ENCODE measurements at regions not wholly inside any gene's neighbourhood (a gene's known extent, or its start where the extent isn't known, plus 50 kb on each side); places are given as distances from the start of the nearest gene placed in this dataset.

GRCh38 chr13:33520468-33520839 is 234.9 kb upstream of the STARD13 start:
- DNase-seq: no peak

- DNase-seq: no peak
These were observed 238.5 kb upstream of the STARD13 start for GRCh38 chr13:33524086-33524485.

GRCh38 chr13:33525763-33526162 is 240.2 kb upstream of the STARD13 start:
- no peak for DNase-seq

GRCh38 chr13:33526718-33527117 is 241.2 kb upstream of the STARD13 start:
- no peak for DNase-seq

- DNase-seq: no peak
These were observed 243.3 kb upstream of the STARD13 start for GRCh38 chr13:33528896-33529295.

GRCh38 chr13:33531484-33531883 is 245.9 kb upstream of the STARD13 start:
- DNase-seq: no peak

GRCh38 chr13:33535061-33535460 is 249.5 kb upstream of the STARD13 start:
- no peak for DNase-seq

GRCh38 chr13:33536601-33537000 is 251.0 kb upstream of the STARD13 start:
- no peak for DNase-seq

- no peak for DNase-seq
These were observed 251.5 kb upstream of the STARD13 start for GRCh38 chr13:33537026-33537425.

GRCh38 chr13:33537676-33538075 is 252.1 kb upstream of the STARD13 start:
- DNase-seq: no peak

- no peak for DNase-seq
These were observed 255.9 kb upstream of the STARD13 start for GRCh38 chr13:33541456-33541855.

GRCh38 chr13:33541962-33542308 is 256.4 kb upstream of the STARD13 start:
- DNase-seq: no peak

GRCh38 chr13:33542309-33543088 is 256.9 kb upstream of the STARD13 start:
- peak; percentile 90 for DNase-seq

GRCh38 chr13:33543089-33543459 is 257.5 kb upstream of the STARD13 start:
- DNase-seq: no peak

- no peak for DNase-seq
These were observed 258.2 kb upstream of the STARD13 start for GRCh38 chr13:33543631-33544265.

GRCh38 chr13:33544308-33544707 is 258.8 kb upstream of the STARD13 start:
- no peak for DNase-seq

GRCh38 chr13:33545492-33545891 is 259.9 kb upstream of the STARD13 start:
- DNase-seq: no peak

- peak; percentile 51 for DNase-seq
These were observed 261.5 kb upstream of the STARD13 start for GRCh38 chr13:33547035-33547434.

GRCh38 chr13:33548069-33548468 is 262.5 kb upstream of the STARD13 start:
- DNase-seq: no peak

- DNase-seq: no peak
These were observed 264.7 kb upstream of the STARD13 start for GRCh38 chr13:33550276-33550675.

GRCh38 chr13:33550885-33551284 is 265.3 kb upstream of the STARD13 start:
- DNase-seq: no peak

GRCh38 chr13:33554919-33555791 is 262.8 kb upstream of the RFC3 start:
- DNase-seq: no peak

- DNase-seq: no peak
These were observed 261.1 kb upstream of the RFC3 start for GRCh38 chr13:33556828-33557227.

GRCh38 chr13:33560726-33561125 is 257.2 kb upstream of the RFC3 start:
- DNase-seq: no peak
